ENCODE measurements at regions not wholly inside any gene's neighbourhood (a gene's known extent, or its start where the extent isn't known, plus 50 kb on each side); places are given as distances from the start of the nearest gene placed in this dataset.

DNA sequence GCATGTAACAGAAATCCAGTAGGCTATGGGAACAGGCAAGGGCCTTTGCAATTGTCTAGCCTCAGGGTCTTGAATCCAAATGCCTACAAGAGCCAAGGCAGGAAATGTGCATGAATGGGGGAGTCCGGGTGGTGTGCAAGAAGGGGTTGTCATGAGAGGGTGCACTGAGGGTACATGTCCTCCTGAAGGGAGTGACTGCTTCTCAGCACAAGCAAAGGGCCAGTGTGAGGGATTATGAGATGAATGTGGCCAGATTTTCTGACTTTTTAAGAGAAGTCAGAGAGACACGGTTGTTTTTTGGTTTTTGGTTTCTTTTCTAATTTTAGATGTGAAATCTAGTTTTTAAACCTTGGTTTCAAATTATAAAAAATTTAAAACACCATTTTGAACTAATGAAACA is 76.5 kb upstream of the LSM6 start:
- TF ChIP-seq POLR2A (IDR thresholded peaks at IDR 0.05; ENCODE audit: low read depth, low read length) (no peak; the same call in 1 of the 2 replicates), POLR2AphosphoS5 (IDR thresholded peaks at IDR 0.05; ENCODE audit: low read depth, low read length) (no peak)

All from GM12892 (cell line).